Cerebellar nuclear complex (tissue), 1 donor: ENCODE measurements at regions not wholly inside any gene's neighbourhood (a gene's known extent, or its start where the extent isn't known, plus 50 kb on each side); places are given as distances from the start of the nearest gene placed in this dataset.

Source experiments
- DNase-seq, 2 experiments: peaks; one replicate each; lab custom pipeline; 2025; lab: John Stamatoyannopoulos, UW

DNA sequence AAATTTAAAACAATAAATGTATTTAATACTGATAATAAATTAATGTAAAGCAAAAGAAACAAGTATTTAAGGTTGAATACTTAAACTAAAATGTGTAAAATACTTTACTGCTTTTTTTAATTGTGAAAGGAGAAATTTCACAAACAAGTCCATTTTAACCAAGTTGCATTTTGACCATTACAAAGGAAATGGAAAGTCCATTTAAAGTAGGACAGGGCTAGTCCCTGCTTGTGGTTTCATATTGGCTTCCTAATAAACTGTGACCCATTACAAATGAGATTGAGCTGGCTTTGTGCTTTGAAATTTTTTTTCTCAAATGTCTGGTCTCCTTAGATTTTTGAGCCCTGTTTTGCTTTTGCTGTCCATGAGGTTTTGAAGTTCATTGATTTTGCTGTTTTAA is 527.6 kb downstream of the MAFB start:
- DNase-seq, result no peak

DNA sequence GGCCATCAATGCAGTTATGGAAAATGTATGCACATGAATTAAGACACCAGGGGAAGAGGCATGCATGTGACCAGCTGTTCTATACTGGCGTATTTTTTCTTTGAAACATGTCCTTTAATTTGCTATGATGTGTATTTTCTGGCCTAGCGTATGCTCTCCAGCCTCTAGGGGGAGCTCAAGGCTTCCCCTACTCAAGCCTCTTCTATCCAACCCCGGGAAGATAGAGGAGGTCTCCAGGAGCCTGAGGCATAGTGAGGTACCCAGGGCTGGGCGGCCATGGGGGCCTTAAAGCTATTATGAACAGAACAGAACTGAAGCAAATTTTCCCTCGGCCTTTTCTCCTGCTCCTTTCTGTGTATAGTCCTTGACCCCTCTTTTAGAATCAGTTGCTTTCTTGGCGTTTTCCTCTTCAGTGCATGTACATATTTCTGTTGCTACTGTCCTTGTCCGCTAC is 528.9 kb downstream of the MAFB start:
- no peak for DNase-seq

DNA sequence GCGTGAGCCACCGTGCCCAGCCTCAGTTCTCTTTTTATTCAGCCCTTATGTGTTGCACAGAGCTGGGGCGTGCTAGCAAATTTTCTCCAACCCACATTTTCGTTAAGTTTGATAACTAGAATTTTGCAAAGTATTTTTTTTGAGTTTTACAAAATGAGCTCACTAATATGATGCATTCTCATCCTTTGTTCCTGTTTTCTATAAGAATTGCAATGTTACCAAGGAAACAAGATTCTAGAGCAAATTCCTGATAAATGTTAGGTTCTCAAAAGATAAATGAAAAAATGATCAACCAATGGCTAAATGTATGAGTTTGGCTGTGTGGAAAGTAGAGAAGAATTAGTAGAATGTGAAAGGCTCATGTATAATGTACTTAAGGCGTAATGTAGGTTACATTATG is 529.8 kb downstream of the MAFB start:
- DNase-seq, result no peak

DNA sequence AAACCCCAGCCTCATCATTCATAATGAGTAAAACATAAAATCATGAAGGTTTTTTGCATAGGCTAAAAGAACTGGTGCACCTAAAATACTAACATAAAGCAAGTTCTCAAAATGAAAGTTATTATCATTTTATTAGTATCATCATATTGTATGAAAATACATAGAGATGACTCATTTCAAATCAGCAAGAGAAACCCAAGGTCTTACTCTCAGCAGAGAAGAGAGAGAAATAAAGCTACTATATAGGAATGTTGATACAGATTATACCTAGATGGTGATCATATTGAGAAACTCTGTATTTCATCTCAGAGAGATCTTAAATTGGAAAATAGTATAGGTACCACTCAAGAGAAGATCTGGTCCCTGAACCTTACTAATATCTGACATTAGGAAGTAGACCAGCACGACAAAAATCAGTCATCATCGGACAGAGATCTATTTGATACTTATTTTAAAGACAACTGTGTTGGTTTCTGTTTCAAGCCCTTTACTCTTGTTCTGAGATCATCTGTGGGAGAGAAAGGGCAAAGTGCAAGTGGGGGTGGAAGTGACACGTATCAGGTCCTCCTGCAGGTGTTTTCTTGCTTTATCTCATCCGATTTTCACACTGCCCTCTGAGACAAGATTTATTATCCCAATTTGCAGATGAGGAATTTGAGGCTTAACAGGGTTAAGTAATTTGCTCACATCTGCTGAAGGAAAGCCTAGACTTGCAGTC is 532.3 kb downstream of the MAFB start:
- DNase-seq, result no peak

DNA sequence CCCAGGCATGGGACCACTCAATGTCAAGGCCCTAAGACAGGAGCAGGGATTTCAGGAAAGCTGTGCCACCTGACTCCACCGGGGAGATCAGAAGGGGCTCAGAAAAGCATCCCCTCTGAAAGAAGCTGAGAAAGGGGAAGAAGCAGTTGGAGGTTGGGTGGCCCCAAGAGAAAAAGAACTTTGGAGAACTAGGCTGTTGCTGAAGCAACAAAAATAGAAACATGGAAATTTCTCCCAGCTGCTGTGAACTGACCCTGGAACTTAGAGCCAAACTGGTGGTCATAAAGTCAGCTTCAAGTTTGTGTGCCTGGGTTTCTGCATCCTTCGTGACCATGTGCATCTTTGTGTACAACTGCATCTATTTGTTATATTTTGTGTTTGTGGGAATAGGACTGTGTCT is 534.5 kb downstream of the MAFB start:
- DNase-seq, result no peak

DNA sequence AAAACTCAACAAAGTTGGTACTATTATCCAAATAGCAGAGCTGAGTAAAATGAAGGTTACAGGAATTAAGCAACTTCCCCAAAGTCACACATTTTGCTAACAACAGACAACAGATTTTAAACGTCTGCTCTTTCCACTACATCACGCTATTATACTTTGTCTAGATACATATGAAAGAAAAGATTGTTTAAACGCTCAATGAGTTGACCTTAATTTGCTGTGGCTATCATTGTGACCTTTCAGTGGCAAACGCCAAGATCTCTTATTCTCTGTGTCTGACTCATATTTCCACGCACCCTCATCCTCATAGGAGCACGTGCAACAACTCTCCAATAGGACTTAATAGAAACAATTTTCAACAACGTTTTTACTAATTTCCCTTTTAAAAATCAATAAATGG is 540.1 kb downstream of the MAFB start:
- DNase-seq, result no peak

DNA sequence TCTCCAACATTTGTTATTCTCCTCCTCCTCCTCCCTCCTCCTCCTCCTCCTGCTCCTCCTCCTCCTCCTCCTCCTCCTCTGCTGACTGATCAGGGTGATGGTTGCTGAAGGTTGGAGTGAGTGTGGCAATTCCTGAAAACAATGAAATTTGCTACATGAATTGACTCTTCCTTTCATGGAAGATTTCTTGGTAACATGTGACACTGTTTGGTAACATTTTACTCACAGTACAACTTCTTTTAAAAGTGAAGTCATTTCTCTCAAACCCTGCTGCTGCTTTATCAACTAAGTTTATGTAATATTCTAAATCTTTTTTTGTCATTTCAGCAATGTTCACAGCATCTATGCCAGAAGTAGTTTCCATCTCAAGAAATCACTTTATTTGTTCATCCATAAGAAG is 543.0 kb downstream of the MAFB start:
- DNase-seq, result no peak

DNA sequence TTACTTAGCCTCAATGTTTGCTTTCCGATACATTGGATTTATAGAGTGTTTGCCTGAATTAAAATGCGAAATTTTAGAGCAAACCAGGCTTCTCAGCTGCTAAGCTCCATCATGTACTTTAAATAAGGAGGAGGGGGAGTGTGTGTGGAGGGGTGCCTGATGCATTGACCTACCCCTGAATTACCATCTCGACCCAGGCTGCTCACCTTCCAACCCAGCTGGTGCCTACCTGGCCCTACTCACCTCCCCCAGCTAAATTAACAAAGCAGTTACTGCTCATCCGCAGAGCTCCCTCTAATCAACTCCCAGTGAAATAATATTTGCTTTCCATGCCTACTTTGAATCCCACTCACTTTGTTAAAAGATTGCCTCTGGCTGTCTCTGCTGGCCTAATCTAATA is 544.5 kb downstream of the MAFB start:
- DNase-seq, result no peak

DNA sequence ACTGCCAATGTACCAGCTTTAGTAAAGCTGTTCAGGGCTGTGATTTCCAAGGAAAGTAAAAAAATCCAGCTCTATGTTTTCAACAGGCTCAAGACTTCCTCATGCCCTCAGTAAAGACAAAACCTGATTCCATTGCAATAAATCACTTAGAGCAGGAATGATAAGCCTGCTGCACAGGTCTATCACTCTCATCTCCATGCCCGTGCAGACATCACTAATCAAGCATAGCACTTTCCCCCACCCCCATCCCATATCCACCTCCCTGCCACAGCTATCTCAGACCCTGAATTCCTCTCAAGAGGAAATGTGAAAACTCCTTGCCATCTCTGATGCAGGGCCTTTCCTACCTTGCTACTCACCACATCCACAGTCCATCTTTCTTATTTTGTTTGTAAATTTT is 554.9 kb downstream of the MAFB start:
- no peak for DNase-seq

DNA sequence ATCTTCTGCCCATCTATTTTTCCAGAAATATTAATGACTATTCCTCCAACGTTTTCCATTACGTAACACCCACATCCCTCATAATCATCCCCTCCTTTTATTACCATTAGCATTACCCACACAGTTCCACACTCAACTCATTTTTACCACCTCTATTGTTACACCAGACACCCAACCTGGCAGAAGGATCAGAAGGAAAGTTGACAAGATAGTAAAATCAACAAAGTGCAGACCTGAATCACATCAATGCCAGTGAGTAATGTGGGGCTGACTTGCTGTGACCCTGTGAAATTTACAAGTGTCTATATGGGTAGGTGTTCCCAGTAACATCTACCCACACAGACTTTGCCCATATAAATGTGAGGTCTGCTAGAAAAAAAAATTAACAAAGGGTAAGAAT is 568.2 kb downstream of the MAFB start:
- no peak for DNase-seq

DNA sequence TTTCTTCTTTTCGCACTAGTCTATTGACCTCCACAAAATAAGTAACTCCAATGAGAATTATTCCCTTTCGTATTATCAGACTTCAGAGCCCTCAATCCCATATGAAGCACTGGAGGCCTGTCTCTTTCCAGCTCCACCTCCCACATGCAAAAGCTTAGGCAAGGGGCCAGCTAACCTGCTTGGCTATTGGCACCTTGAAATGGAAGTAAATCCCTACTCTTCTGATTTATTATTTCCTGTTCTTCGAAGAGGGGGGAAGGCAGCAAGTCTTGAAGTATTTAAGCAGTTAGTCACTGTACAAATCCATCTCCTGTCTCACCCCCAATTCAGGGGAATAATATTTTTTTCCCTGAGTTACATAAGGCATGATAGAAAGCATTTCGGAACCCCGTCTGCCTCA is 577.8 kb downstream of the MAFB start:
- DNase-seq, result no peak

DNA sequence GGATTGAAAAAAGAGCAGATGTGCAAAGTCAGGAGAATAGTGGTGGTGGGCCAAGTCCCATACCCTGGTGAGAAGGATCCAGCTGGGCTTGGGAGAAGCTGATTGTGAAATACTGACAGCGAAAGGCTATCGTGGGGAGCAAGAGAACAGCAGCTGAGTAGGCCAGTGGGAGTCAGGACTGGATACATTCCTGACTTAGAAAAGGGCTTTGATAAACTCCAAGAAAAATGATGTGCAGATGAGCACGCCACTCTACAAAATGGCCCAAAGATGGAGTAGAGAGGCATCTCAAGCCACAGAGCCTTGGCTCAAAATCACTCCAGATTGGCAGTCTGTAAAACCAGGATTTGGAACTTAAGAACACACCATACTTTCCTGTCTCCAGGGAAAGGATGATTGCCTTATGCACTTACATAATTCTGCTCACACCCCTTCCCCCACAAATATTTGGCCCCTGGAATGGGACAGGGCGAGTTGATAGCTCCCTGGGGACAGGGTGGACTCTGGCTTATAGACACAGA is 578.7 kb downstream of the MAFB start:
- DNase-seq, result no peak

DNA sequence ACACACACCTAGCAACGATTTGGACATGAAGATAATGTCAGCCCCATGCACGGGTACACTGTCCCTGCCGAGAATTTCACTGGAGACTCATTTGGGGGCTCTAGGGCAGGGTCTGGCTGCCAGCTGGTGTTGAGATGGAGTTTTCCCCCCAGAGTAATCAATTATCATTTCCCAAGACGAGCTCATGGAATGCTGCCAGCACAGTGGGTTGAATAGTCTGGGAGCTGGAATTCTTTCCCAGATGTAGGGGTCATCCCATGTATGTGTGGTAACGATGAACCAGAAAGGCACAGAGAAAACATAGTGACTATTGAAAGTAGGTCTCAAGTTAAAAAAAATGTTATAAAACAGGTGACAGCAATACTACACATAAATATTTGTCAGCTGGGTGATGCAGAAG is 579.9 kb downstream of the MAFB start:
- no peak for DNase-seq

DNA sequence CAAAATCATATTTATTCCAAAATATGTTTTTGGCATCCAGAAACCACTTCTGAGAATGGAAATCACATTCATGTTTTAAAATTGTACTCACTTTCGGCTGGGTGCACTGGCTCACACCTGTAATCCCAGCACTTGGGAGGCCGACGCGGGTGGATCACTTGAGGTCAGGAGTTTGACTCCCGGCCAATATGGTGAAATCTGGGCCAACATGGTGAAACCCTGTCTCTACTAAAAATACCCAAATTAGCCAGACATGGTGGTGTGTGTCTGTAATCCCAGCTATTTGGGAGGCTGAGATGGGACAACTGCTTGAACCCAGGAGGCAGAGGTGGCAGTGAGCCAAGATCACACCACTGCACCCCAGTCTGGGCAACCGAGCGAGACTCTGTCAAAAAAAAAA is 580.7 kb downstream of the MAFB start:
- no peak for DNase-seq

DNA sequence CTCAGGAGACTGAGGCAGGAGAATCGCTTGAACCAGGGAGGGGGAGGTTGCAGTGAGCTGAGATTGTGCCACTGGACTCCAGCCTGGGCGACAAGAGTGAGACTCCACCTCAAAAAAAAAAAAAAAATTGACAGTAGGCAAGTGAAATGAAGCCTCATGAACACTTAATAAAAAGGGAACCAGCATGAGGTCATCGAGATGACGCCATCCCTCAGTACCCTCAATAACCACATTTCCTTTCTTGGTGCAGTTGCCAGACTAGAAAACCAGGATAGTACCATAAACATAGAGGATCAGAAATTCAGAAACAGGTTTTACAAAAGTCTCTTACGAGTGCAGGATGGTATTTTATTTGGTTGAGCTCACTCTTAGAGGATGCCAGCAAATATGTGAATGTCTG is 584.1 kb downstream of the MAFB start:
- DNase-seq, result no peak

DNA sequence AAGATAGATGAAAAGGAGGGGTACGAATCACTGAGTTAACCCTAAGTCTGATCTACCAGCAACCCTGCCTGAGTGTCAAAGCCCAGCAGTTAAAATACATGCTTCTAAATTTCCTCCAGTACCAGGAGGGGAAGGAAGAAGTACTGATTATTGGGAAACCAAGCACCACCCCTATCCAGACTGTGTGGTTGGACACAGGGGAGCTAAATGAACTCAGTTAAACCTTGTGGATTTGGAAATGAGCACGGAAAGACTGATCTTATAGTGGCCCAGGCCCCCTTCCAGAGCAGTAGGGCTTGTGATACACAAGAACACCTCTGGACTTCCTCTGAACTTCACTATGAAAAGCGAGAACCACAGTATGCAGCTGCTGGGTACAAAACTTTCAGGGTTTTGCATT is 585.6 kb downstream of the MAFB start:
- DNase-seq, result no peak

DNA sequence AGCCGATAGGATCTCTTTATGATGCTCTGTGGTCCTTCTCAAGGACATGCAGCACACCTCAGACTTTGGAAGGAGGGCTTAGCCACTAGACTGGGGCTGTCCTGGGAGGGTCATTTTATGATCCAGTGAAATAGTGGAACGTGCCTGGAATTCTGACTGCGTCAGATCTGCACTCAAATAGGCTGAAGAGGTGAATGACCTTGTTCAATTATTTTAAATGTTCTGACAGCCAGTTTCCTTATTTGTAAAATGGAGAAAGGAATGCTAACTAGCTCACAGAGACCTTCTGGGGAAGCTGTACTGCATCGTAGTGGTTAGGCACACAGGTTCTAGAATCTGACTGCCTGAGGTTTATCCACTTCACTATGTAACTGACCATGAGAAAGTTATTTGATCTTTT is 587.5 kb downstream of the MAFB start:
- DNase-seq, result no peak

DNA sequence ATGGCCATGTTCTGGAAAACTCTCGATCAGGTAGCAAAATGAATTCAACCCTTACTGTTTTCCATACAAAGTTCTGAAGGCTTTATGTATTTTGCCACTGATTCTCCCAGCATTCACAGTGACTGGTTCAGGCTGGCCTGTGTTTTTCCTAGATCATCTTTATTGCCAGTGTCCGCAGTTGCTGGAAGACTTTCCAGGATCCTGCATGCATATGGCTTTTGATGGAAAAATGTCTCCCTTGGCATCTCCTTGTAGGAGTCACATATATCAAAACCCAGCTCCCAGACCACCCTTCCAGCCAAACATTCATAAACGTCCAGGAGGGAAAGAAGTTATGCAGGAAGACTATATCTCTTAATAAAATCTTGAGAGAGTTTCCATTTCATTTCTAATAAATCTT is 588.8 kb downstream of the MAFB start:
- DNase-seq, result no peak

DNA sequence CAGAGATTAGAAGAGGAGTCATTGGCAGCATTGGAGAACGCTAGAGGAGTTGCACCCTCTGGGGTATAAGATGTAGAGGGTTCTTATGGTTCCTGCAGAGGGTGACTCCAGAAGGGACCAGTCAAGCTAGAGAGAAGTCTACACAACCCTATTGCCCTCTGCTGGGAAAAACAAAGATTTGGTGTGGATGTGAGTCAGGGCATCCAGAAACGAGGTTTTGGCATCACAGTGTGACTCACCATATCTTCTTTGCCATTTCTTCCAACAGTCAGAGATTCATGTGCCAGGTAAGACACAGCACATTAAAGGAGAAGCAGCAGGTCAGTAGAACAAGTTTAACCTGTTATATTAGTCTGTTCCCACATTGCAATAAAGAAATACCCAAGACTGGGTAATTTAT is 598.8 kb downstream of the MAFB start:
- DNase-seq, result no peak

DNA sequence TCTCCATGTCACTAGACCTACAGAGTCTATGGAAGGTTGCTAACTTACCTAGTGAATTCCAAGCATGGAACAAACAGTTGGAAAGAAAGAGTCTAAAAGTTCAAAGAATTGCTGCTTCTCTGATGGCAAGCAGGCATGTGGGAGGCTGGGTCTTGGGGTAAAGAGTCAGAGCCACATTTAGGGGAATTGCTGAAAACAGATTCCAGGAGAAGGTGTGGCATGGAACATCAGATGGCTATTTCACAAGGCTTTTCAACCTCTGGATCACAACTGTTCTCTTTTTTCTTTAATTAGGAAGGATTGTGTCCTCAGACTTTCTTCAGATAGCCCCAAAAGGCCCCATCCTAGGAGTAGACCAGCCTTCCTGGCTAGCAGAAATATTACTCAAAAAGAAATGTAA is 601.5 kb downstream of the MAFB start:
- DNase-seq, result no peak

DNA sequence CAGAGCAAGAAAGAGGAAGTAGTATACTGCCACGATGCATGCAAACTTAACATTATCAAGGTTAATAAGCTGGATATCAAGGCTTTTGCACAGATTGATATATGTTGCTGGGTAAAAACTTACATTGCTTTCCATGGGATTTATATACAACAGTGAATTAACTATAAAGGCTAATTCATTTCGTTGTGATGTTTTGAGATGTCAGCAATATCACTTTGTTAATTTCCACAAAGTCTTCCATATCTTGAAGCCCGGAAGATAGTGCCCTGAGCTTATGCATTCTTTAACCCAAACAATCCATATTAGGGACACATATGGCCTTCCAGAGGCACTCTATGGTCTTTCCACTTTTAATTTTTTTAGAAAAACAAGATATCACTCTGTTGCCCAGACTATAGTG is 603.5 kb downstream of the MAFB start:
- DNase-seq, result no peak

DNA sequence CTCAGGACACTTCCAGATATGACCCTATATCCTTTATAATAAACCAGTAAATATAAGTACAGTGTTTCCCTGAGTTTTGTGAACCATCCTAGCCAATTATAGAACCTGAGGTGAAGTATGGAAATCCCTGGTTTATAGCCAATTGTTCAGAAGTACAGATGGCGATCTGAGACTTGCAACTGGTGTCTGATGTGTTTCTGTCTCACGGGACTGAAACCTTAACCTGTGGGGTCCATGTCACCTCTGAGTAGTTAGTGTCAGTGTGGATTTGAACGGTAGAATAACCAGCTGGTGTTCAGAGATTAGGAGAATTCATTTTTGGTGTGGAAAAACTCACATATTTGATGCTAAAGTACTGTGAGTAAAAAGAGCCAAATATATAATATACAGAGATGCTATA is 606.6 kb downstream of the MAFB start:
- no peak for DNase-seq

DNA sequence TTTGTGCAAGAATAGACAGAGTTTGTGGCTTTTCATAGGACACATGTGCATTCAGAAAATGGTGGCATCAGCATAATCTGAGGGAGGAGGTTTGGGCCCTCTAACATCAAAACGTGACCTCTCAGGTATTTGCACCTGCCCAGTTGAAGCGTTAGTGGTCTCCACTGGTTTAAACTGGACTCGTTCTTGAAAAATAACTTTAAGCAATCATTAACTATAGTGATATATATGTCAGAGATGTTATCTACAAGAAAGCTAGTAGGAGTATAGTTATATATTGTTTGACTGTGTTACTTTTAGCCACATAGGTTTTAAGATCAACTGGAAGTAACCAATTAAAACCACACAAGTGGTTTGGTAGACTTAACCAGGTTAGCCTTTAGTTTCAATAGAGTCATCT is 607.4 kb downstream of the MAFB start:
- no peak for DNase-seq

DNA sequence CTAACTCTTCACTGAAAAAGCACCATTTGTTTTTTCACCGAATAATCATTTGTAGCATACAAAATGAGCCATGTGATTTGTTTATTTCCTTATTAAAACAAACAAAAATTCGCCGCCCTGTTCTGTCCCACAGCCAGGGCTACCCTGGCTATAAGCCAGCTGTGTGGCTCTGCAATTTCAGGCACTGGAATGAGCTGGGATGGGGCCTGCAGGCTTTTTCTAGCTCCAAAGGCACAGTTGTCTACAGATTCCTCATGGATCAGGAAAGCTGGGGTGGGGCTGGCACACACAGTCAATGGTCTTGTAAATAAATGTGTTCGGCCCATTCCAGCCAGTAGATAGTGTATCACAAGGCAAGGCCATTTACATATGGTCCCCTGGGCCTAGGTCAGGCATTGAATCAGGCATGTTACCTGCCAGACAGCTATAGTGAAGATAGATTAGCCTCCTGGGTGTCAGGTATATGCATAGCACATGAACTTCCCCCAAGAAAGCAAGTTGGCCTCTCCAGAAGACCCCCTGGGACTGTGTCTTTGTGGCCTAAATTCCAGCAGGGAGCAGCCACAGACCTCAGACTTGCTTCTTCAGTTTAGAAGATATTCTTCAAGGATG is 608.9 kb downstream of the MAFB start:
- DNase-seq, result no peak
